Neural cell (in vitro differentiated cells): ENCODE measurements at regions not wholly inside any gene's neighbourhood (a gene's known extent, or its start where the extent isn't known, plus 50 kb on each side); places are given as distances from the start of the nearest gene placed in this dataset.
"Not testable (repeated sequence)": the region's sequence is repeated elsewhere in the genome, so short reads cannot be mapped to it uniquely, and the experiment has no call there.

Experiments
- H2AFZ ChIP-seq: fragments of 200-600, 300-800 bp; sonication (generic), shearing (Covaris generic); 2 replicates; pipeline ENCODE4 v1.6.0; 2014; ENCODE audit warnings: low read depth, mild to moderate bottlenecking, antibody characterized with exemption, low read length, moderate library complexity
- H3F3A ChIP-seq: fragments of 200-600 bp; shearing (Covaris generic); 2 replicates; pipeline ENCODE4 v1.6.1; 2016; ENCODE audit warnings: mild to moderate bottlenecking, moderate library complexity, mixed read lengths, antibody characterized with exemption, low read length; ENCODE audit not compliant: insufficient read depth, poor library complexity, severe bottlenecking
- H3K27ac ChIP-seq: fragments of 200-600, 300-800 bp; sonication (generic), shearing (Covaris generic); 2 replicates; pipeline ENCODE4 v1.5.1; 2014; ENCODE audit warnings: mild to moderate bottlenecking, low read length, moderate library complexity
- H3K27me3 ChIP-seq: fragments of 300-800, 200-600 bp; sonication (generic), shearing (Covaris generic); 2 replicates; pipeline ENCODE4 v1.6.0; 2014; ENCODE audit warnings: mild to moderate bottlenecking, low read depth, low read length, moderate library complexity; ENCODE audit not compliant: insufficient read depth
- H3K36me3 ChIP-seq: fragments of 300-800, 200-600 bp; sonication (generic), shearing (Covaris generic); 2 replicates; pipeline ENCODE4 v1.5.1; 2014; ENCODE audit warnings: mild to moderate bottlenecking, antibody characterized with exemption, low read length, moderate library complexity; ENCODE audit not compliant: insufficient read depth
- H3K4me2 ChIP-seq: fragments of 300-800, 200-600 bp; sonication (generic), shearing (Covaris generic); 2 replicates; pipeline ENCODE4 v1.6.0; 2014; ENCODE audit warnings: mild to moderate bottlenecking, low read length
- H3K4me3 ChIP-seq: fragments of 300-800, 200-600 bp; sonication (generic), shearing (Covaris generic); 2 replicates; pipeline ENCODE4 v1.5.1; 2014; ENCODE audit warnings: mild to moderate bottlenecking, low read length, moderate library complexity
- H3K79me2 ChIP-seq: fragments of 200-600 bp; shearing (Covaris generic); replicated peaks from 2 replicates; pipeline ENCODE4 v1.6.0; 2014; ENCODE audit warnings: mild to moderate bottlenecking, low read length, moderate library complexity; ENCODE audit not compliant: insufficient read depth
- H3K9ac ChIP-seq: fragments of 300-800, 200-600 bp; sonication (generic), shearing (Covaris generic); 2 replicates; pipeline ENCODE4 v1.6.1; 2016; ENCODE audit warnings: mild to moderate bottlenecking, low read length, mixed read lengths
- H3K9me2 ChIP-seq: fragments of 200-600 bp; shearing (Covaris generic); 2 replicates; pipeline ENCODE4 v1.6.1; 2016; ENCODE audit warnings: mild to moderate bottlenecking, low read length, mixed read lengths; ENCODE audit not compliant: insufficient read depth
- H3K9me3 ChIP-seq: fragments of 200-600, 300-800 bp; sonication (generic), shearing (Covaris generic); 2 replicates; pipeline ENCODE4 v1.6.1; 2016; ENCODE audit warnings: mild to moderate bottlenecking, mixed run types, low read length, moderate library complexity, mixed read lengths
- H4K20me1 ChIP-seq: fragments of 200-600 bp; shearing (Covaris generic); 2 replicates; pipeline ENCODE4 v1.6.1; 2016; ENCODE audit warnings: mild to moderate bottlenecking, mixed run types; ENCODE audit not compliant: insufficient read depth
- CTCF ChIP-seq: fragments of 450-650 bp; IDR thresholded peaks from 2 replicates; pipeline ENCODE4 v1.5.1; 2014; ENCODE audit warnings: antibody characterized with exemption, mild to moderate bottlenecking, moderate library complexity; ENCODE audit not compliant: poor library complexity, severe bottlenecking
- EP300 ChIP-seq: fragments of 450-650 bp; conservative IDR thresholded peaks from 2 replicates; pipeline ENCODE4 v1.6.1; 2014; ENCODE audit warnings: antibody characterized with exemption, mild to moderate bottlenecking, moderate library complexity; ENCODE audit not compliant: poor library complexity, severe bottlenecking
- EZH2 ChIP-seq: fragments of 200-600, 300-800 bp; shearing (Covaris generic), sonication (generic); IDR thresholded peaks from 2 replicates; pipeline ENCODE4 v1.6.1; 2014; ENCODE audit warnings: antibody characterized with exemption, low read length, borderline replicate concordance, mild to moderate bottlenecking; ENCODE audit not compliant: insufficient read depth, poor library complexity, severe bottlenecking
- MXI1 ChIP-seq: fragments of 450-650 bp; conservative IDR thresholded peaks from 2 replicates; pipeline ENCODE4 v1.6.1; 2014; ENCODE audit warnings: antibody characterized with exemption, mild to moderate bottlenecking; ENCODE audit not compliant: poor library complexity, severe bottlenecking
- POLR2AphosphoS5 ChIP-seq: IDR thresholded peaks from 2 replicates; pipeline ENCODE4 v1.6.1; 2012
- RAD21 ChIP-seq: fragments of 450-650 bp; conservative IDR thresholded peaks from 2 replicates; pipeline ENCODE4 v1.6.1; 2014; ENCODE audit warnings: antibody characterized with exemption, mild to moderate bottlenecking, moderate library complexity
- SMC3 ChIP-seq: fragments of 450-650 bp; conservative IDR thresholded peaks from 2 replicates; pipeline ENCODE4 v1.6.1; 2014; ENCODE audit warnings: antibody characterized with exemption, mild to moderate bottlenecking, moderate library complexity; ENCODE audit not compliant: poor library complexity
- TAF1 ChIP-seq: IDR thresholded peaks from 2 replicates; pipeline ENCODE4 v1.6.1; 2012; ENCODE audit warnings: low read depth
- TF ChIP-seq, protein P1 (sequence below): IDR thresholded peaks from 2 replicates; pipeline ENCODE4 v1.6.1; 2012; ENCODE audit warnings: borderline replicate concordance

GRCh38 chr10:91002656-91003055 is 81.8 kb upstream of the ANKRD1 start:
- Histone ChIP-seq H3F3A (no peaks in the 10 kb centered on the region), H3K27me3 (no peaks in the 10 kb centered on the region), H3K4me2 (no peak overlapping the region), H3K36me3 (no peaks in the 10 kb centered on the region), H2AFZ (no peak overlapping the region), H3K9me2 (no peaks in the 10 kb centered on the region), H3K9ac (no peak overlapping the region), H3K9me3 (no peaks in the 10 kb centered on the region), H3K79me2 (no peaks in the 10 kb centered on the region), H4K20me1 (no peaks in the 10 kb centered on the region), H3K4me3 (no peak overlapping the region), H3K27ac (no peak overlapping the region)
- no peak for TF ChIP-seq RAD21
- no peak for TF ChIP-seq EP300
- no peak for TF ChIP-seq CTCF
- TF ChIP-seq, protein P1, sequence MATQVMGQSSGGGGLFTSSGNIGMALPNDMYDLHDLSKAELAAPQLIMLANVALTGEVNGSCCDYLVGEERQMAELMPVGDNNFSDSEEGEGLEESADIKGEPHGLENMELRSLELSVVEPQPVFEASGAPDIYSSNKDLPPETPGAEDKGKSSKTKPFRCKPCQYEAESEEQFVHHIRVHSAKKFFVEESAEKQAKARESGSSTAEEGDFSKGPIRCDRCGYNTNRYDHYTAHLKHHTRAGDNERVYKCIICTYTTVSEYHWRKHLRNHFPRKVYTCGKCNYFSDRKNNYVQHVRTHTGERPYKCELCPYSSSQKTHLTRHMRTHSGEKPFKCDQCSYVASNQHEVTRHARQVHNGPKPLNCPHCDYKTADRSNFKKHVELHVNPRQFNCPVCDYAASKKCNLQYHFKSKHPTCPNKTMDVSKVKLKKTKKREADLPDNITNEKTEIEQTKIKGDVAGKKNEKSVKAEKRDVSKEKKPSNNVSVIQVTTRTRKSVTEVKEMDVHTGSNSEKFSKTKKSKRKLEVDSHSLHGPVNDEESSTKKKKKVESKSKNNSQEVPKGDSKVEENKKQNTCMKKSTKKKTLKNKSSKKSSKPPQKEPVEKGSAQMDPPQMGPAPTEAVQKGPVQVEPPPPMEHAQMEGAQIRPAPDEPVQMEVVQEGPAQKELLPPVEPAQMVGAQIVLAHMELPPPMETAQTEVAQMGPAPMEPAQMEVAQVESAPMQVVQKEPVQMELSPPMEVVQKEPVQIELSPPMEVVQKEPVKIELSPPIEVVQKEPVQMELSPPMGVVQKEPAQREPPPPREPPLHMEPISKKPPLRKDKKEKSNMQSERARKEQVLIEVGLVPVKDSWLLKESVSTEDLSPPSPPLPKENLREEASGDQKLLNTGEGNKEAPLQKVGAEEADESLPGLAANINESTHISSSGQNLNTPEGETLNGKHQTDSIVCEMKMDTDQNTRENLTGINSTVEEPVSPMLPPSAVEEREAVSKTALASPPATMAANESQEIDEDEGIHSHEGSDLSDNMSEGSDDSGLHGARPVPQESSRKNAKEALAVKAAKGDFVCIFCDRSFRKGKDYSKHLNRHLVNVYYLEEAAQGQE: no peak
- TF ChIP-seq TAF1: no peak
- TF ChIP-seq EZH2: no peak
- no peak for TF ChIP-seq POLR2AphosphoS5
- no peak for TF ChIP-seq SMC3
- TF ChIP-seq MXI1: no peak

GRCh38 chr10:91003379-91003778 is 82.5 kb upstream of the ANKRD1 start:
- not testable (repeated sequence) for H3K4me3 ChIP-seq, H3K9me3 ChIP-seq, H3K4me2 ChIP-seq, H3K27me3 ChIP-seq, H4K20me1 ChIP-seq, H3K36me3 ChIP-seq, H3K9ac ChIP-seq, H3K9me2 ChIP-seq, H2AFZ ChIP-seq, H3F3A ChIP-seq, H3K27ac ChIP-seq, H3K79me2 ChIP-seq

GRCh38 chr10:91005276-91005675 is 84.4 kb upstream of the ANKRD1 start:
- H3K9me3 ChIP-seq, H3F3A ChIP-seq, H4K20me1 ChIP-seq, H3K27ac ChIP-seq, H3K9me2 ChIP-seq, H3K4me2 ChIP-seq, H3K79me2 ChIP-seq, H3K36me3 ChIP-seq, H3K4me3 ChIP-seq, H3K9ac ChIP-seq, H3K27me3 ChIP-seq, H2AFZ ChIP-seq: not testable (repeated sequence)
